GM19372 (cell line): ENCODE measurements at regions not wholly inside any gene's neighbourhood (a gene's known extent, or its start where the extent isn't known, plus 50 kb on each side); places are given as distances from the start of the nearest gene placed in this dataset.
"Not testable (repeated sequence)": the region's sequence is repeated elsewhere in the genome, so short reads cannot be mapped to it uniquely, and the experiment has no call there.

Experiments used
- ATAC-seq: cut with Tn5 transposase; IDR thresholded peaks from one replicate; pipeline ENCODE4 v1.9.1; 2021; ENCODE audit warnings: mild to moderate bottlenecking, low read depth, moderate library complexity; ENCODE audit not compliant: unreplicated experiment

DNA sequence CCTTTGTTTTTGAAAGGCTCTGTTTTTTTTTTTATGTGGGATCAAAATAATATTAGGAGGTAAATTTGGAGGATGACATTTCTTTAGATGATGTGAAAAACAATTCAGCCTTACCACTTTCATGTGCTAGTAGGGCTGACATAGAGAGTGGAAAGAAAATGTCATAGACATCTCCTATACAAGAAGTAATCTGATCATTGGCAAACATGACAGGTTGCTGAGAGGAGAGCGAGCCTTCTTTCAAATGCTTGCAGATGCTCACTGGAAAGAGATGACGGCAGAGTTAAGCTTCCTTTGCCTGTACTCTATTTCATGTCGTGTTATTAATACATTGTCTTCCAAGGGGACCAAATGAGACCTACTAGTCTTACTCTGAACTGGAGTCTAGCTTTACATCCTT is 160.1 kb upstream of the DAP start:
- no peak for ATAC-seq

- no peak for ATAC-seq
Measured at GRCh38 chr5:10920400-10920799, 159.4 kb upstream of the DAP start.

- ATAC-seq: no peak
Measured at GRCh38 chr5:10914741-10915480, 153.9 kb upstream of the DAP start.

GRCh38 chr5:10913841-10914240 is 152.8 kb upstream of the DAP start:
- no peak for ATAC-seq

GRCh38 chr5:10913181-10913810 is 152.3 kb upstream of the DAP start:
- no peak for ATAC-seq

DNA sequence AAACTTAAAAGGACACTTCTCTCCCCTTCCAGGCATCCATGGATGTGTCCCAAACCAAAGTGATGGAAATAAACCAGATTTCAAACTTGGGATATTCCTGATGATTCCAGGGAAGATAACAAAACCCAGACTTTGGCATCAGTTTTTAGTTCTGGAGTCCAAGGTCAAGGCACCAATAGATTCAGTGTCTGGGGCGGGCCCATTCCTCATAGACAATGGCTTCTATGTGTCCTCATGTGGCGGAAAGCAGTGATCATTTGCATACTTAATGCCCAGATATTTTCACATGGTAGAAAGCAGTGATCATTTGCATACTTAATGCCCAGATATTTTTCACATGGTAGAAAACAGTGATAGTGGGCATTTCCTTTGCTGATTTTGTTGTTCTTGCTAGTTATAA is 151.4 kb upstream of the DAP start:
- no peak for ATAC-seq

DNA sequence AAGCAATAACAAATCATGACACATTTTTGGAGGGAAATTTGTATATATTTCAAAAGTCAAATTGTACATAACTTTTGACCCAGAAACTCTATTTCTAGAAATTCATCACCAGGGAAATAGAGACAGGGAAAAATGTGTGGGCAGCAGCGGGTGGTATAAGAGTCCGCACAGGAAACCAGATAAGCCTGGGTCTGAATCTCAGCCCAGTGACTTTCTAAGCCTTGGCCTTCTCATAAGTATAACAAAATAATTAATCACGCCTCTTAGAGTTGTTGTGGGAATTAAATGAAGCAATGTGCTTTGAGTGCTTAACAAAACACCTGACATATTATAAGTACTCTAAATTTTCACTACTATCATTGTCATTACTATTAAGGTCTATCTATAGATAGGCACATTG is 149.2 kb upstream of the DAP start:
- no peak for ATAC-seq

DNA sequence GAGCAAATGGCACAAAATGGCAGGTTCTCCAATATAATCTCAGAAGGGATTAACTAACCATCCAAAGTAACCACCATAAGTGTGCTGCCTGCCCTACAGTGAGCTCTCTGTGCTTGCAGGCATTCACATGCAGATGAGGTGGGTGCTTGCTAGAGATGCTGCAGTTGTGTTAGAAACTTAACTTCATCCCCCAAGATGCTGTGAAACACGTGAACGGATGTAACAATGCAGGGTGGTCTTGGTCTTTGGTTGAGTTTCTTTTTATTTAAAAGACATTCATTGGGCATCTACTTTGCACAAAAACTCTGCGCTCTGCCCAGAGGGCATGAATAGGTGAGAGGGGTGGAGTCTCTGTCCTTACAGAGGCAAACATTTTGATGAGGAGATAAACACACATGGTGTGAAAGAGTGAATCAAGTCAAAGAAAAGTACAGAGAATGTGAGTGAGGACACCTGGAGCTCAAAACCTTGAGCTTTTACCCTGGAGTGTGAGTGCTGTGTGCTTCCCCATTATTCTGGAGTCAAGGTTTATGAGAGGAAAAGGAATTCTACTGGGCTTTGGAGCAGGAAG is 143.9 kb upstream of the DAP start:
- ATAC-seq: no peak

GRCh38 chr5:10903786-10904560 is 142.9 kb upstream of the DAP start:
- ATAC-seq: no peak

DNA sequence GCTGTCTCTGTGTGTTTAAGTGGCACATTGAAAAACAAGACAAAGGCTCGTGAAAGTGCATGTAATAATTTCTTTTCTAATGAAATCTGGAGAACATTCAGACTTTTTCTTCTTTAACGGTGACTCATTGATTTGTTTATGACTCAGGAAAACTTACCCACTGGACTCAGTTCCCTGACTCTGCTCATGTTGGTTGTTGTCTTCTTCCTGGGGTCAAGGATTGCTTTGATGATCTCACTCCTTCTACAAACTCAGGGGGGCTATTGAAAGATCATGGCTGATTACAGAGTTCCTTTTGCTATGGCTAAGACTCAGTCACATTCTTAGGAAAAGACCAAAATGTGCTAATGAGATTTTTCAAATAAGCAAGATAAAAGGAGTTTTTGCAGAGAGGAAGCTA is 141.1 kb upstream of the DAP start:
- ATAC-seq: no peak

- ATAC-seq: no peak
Measured at GRCh38 chr5:10898514-10898913, 137.5 kb upstream of the DAP start.

DNA sequence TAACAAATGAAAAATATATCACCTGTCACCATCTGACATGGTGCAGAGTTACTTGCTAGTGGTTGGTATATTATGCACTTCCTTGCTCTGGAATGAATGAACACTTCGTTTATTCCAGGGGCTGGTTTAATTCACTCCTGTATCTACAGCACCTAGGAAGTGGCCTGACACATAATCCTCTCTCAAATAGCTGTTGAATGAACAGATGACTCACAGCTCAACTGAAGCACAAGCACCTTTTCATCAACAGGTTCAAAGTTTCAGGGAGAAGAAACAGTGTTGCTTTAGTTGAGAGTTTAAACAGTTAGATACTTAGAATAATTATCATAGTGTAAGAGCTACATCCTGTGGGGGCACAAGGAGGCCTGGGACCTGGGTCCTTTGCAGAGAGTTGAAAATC is 135.0 kb upstream of the DAP start:
- no peak for ATAC-seq

DNA sequence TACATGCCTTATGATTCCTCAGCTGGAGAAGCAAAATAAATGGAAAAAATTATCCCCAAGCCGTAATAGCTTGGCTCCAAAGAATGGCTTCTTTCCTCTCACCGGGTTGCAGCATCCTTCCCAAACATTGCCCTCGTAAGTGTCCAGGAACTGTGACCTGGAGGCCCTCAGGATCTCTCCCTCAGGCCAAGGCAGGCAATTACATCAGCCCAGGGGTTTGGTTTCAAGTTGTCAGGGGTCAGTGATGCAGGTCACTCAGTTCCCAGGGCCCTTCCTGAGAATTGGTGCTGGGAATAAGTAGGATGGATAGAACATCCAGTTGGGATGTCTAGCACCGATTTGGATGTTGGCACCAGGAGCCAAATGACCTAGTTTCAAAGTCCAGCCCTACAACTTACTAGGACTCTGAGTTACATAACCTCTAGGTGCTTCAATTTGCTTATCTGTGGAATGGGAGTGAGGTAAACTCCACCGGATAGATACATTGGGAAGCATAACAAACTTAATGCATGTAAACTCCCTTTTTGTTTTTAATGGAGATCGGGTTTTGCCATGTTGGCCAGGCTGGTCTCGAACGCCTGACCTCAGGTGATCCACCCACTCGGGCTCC is 133.5 kb upstream of the DAP start:
- no peak for ATAC-seq

GRCh38 chr5:10892911-10893215 is 131.8 kb upstream of the DAP start:
- no peak for ATAC-seq

DNA sequence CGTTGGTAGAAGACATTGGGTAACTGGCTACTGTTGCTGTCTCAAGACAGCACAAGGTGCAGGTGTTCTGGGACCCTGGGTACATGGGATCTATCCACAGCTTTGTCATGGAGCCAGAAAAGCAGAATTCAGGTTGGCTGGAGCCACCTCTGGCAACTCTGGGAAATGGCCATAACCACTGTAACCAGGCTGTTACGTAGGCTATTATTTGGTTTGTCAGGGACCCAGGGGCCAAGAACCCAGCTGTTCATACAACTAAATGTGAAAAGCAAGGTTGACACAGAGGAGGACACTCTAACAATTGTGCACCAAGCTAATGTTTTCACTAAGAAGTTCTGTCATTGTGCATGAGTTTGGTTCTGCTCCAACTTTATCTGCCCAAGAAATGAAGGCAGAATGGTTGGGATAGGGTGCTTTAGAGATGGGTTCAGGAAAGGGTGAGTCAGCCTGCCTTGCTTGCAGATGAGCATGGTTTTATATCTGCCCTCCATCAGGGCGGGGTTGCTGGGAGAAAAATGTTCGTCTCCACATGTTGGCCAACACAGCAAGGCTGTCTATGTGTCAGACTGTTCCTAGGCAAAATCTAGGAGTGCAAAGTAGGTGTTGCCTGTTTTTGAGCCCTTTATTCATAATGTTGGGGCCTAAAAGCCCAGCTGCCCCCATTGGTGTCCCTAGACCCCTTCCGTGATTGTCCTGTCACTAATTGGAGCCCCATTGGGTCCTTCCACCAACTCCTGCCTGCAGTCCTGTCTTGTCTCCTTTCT is 131.3 kb upstream of the DAP start:
- no peak for ATAC-seq

- ATAC-seq: no peak
Measured at GRCh38 chr5:10891193-10891592, 130.2 kb upstream of the DAP start.

GRCh38 chr5:10886497-10886896 is 125.5 kb upstream of the DAP start:
- no peak for ATAC-seq

- no peak for ATAC-seq
Measured at GRCh38 chr5:10885026-10885425, 124.0 kb upstream of the DAP start.

DNA sequence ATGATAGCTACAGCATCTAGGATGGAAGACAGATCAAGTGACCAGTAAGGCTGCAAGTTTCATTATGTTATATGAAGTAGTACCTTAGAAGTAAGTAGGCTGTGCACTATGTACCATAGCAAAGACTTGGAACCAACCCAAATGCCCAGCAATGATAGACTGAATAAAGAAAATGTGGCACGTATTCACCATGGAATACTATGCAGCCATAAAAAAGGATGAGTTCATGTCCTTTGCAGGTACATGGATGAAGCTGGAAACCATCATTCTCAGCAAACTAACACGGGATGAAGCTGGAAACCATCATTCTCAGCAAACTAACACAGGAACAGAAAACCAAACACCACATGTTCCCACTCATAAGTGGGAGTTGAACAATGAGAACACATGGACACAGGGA is 122.9 kb upstream of the DAP start:
- ATAC-seq: not testable (repeated sequence)

DNA sequence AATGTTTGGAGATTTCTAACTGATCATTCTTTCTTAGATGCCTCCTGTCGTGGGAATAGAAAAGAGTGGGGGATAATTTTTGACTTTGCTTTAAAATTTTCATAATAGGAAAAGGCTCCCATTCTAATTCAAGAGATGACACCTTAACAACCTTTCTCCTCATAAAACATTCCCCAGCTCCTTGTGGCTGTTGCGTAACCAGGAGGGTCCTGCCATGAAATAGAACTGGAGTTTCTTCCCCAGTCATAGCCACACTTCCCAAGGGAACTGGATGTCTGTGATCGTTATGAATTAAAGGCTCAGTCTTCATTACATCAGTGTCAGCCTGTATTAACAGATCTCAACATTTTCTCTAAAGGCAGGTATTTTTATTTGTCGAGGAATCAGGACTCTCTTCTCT is 119.9 kb upstream of the DAP start:
- no peak for ATAC-seq
